Adrenal gland (tissue), 5 donors: ENCODE measurements at regions not wholly inside any gene's neighbourhood (a gene's known extent, or its start where the extent isn't known, plus 50 kb on each side); places are given as distances from the start of the nearest gene placed in this dataset.

Experiments
- CTCF ChIP-seq, 6 experiments: fragments of 450-650 bp in 4 of 6; fragments of 200-600 bp in 2 of 6; sonication (generic) in 1 of 6; IDR thresholded peaks; 1 replicate in 5 of 6; 2 replicates in 1 of 6; pipeline versions ENCODE4 v1.5.1 to v1.8.0; 2016 to 2021; ENCODE audit warnings: antibody characterized with exemption in 6 of 6, mild to moderate bottlenecking in 2 of 6, moderate library complexity in 1 of 6
- POLR2A ChIP-seq, 2 donors: fragments of 450-650 bp; IDR thresholded peaks; one replicate each; pipeline ENCODE4 v1.6.1; 2017; ENCODE audit warnings: antibody characterized with exemption in 2 of 2, mild to moderate bottlenecking in 2 of 2, moderate library complexity in 1 of 2
- donor health status: DM: no; HTN: no; CAD: no.

GRCh38 chr7:119943942-119944600 is 328.9 kb upstream of the KCND2 start:
- no peak for TF ChIP-seq CTCF (IDR thresholded peaks at IDR 0.05)
- no peak for TF ChIP-seq POLR2A (IDR thresholded peaks at IDR 0.05)
